Colonic mucosa (tissue), 4 donors: ENCODE measurements at regions not wholly inside any gene's neighbourhood (a gene's known extent, or its start where the extent isn't known, plus 50 kb on each side); places are given as distances from the start of the nearest gene placed in this dataset.
"Not testable (repeated sequence)": the region's sequence is repeated elsewhere in the genome, so short reads cannot be mapped to it uniquely, and the experiment has no call there.

Experiments used
- DNase-seq: peaks from one replicate; pipeline ENCODE4 v3.0.0-alpha.2; 2020
- H3K27ac ChIP-seq: fragments of 200-600 bp; one replicate; pipeline ENCODE4 v1.8.0; 2021
- H3K27me3 ChIP-seq: fragments of 200-600 bp; one replicate; pipeline ENCODE4 v1.8.0; 2021
- H3K36me3 ChIP-seq: fragments of 200-600 bp; one replicate; pipeline ENCODE4 v1.8.0; 2021
- H3K4me1 ChIP-seq: fragments of 200-600 bp; one replicate; pipeline ENCODE4 v1.8.0; 2021; ENCODE audit warnings: mild to moderate bottlenecking
- H3K4me3 ChIP-seq: fragments of 200-600 bp; one replicate; pipeline ENCODE4 v1.8.0; 2021
- H3K9ac ChIP-seq, 2 donors: one replicate each; pipeline ENCODE4 v1.7.0; 2013; ENCODE audit warnings: control low read depth in 2 of 2, low read depth in 2 of 2, low read length in 2 of 2
- H3K9me3 ChIP-seq: fragments of 200-600 bp; one replicate; pipeline ENCODE4 v1.8.0; 2021
- CTCF ChIP-seq: fragments of 200-600 bp; IDR thresholded peaks from one replicate; pipeline ENCODE4 v1.8.0; 2022; ENCODE audit warnings: antibody characterized with exemption, mild to moderate bottlenecking
- intact Hi-C: fragments of 100-400 bp; cut with DNase I; formaldehyde crosslinking; loops from one replicate; pipeline ENCODE4 v1.14.1; 2022
- donor health status: healthy.
- donor health status: DM: no; HTN: no; CAD: no.
- donor health status: DM: no; HTN: no; CAD: no.

GRCh38 chr10:63833411-63834060 lies 312.3 kb downstream of the REEP3 start:
- no peak overlapping the region for H3K9ac ChIP-seq
- H3K27ac ChIP-seq: no peak overlapping the region
- no peak overlapping the region for H3K4me3 ChIP-seq
- no peaks in the 10 kb centered on the region for H3K9me3 ChIP-seq
- DNase-seq: no peak
- intact Hi-C loops: no loop called here
- H3K27me3 ChIP-seq: no peaks in the 10 kb centered on the region
- no peaks in the 10 kb centered on the region for H3K36me3 ChIP-seq
- no peak for TF ChIP-seq CTCF
- no peaks in the 10 kb centered on the region for H3K4me1 ChIP-seq

GRCh38 chr10:63836666-63837442 lies 315.7 kb downstream of the REEP3 start:
- no peak for TF ChIP-seq CTCF
- DNase-seq: no peak
- H3K36me3 ChIP-seq: no peaks in the 10 kb centered on the region
- H3K4me1 ChIP-seq: no peaks in the 10 kb centered on the region
- no peaks in the 10 kb centered on the region for H3K9me3 ChIP-seq
- no peak overlapping the region for H3K27ac ChIP-seq
- intact Hi-C loops: no loop called here
- no peaks in the 10 kb centered on the region for H3K27me3 ChIP-seq
- H3K9ac ChIP-seq: no peak overlapping the region
- H3K4me3 ChIP-seq: no peak overlapping the region

- intact Hi-C loops: no loop called here
- TF ChIP-seq CTCF: no peak
- H3K9ac ChIP-seq: no peak overlapping the region
- H3K9me3 ChIP-seq: no peaks in the 10 kb centered on the region
- no peaks in the 10 kb centered on the region for H3K27me3 ChIP-seq
- no peaks in the 10 kb centered on the region for H3K36me3 ChIP-seq
- H3K4me3 ChIP-seq: no peak overlapping the region
- no peak overlapping the region for H3K27ac ChIP-seq
- DNase-seq: no peak
- H3K4me1 ChIP-seq: no peaks in the 10 kb centered on the region
Observed at GRCh38 chr10:63841761-63842160, 320.6 kb downstream of the REEP3 start.

- intact Hi-C loops: no loop called here
- Histone ChIP-seq H3K9me3 (no peaks in the 10 kb centered on the region), H3K36me3 (no peaks in the 10 kb centered on the region), H3K9ac (no peak overlapping the region), H3K4me1 (no peaks in the 10 kb centered on the region), H3K27me3 (no peaks in the 10 kb centered on the region), H3K4me3 (no peak overlapping the region), H3K27ac (no peak overlapping the region)
- no peak for DNase-seq
- no peak for TF ChIP-seq CTCF
Observed at GRCh38 chr10:63843107-63843506, 321.9 kb downstream of the REEP3 start.

- H3K27me3 ChIP-seq, intact Hi-C loops, H3K9ac ChIP-seq, H3K9me3 ChIP-seq, H3K27ac ChIP-seq, DNase-seq, H3K36me3 ChIP-seq, H3K4me3 ChIP-seq, H3K4me1 ChIP-seq: not testable (repeated sequence)
Observed at GRCh38 chr10:63848871-63849270, 327.7 kb downstream of the REEP3 start.

- no peak for DNase-seq
- H3K4me1 ChIP-seq: no peaks in the 10 kb centered on the region
- no peaks in the 10 kb centered on the region for H3K9me3 ChIP-seq
- no peaks in the 10 kb centered on the region for H3K36me3 ChIP-seq
- no peak overlapping the region for H3K4me3 ChIP-seq
- no peak for TF ChIP-seq CTCF
- no peak overlapping the region for H3K27ac ChIP-seq
- intact Hi-C loops: no loop called here
- H3K27me3 ChIP-seq: no peaks in the 10 kb centered on the region
- H3K9ac ChIP-seq: no peak overlapping the region
Observed at GRCh38 chr10:63862860-63863259, 341.7 kb downstream of the REEP3 start.
